HG02938 (cell line): ENCODE measurements at regions not wholly inside any gene's neighbourhood (a gene's known extent, or its start where the extent isn't known, plus 50 kb on each side); places are given as distances from the start of the nearest gene placed in this dataset.

ENCODE experiments used
- ATAC-seq: cut with Tn5 transposase; IDR thresholded peaks from one replicate; pipeline ENCODE4 v1.9.1; 2021; ENCODE audit warnings: mild to moderate bottlenecking, moderate library complexity; ENCODE audit not compliant: unreplicated experiment

DNA sequence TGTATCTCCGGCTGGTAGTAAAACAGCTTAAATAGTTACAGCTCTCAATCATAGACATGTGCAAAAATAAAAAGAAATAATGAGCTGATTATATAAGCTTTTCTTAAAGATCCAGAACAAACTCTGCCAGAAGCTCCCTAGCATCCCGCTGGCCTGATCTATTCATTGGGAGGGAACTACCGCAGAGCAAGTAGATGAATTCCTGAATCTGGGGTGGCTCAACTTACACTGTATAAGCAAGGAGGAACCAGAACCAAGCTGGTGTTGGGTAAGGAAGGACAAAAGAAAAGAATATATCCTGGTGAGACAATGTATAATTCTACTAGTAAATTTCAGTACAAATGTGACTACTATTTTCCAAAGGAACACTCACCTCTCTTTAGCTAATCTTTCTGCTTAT is 1122.2 kb downstream of the OLFM4 start:
- no peak for ATAC-seq

GRCh38 chr13:54162069-54162468 is 1133.5 kb downstream of the OLFM4 start:
- no peak for ATAC-seq

- ATAC-seq = no peak
These were observed 1137.1 kb downstream of the OLFM4 start for GRCh38 chr13:54165581-54166215.

- no peak for ATAC-seq
These were observed 1145.4 kb downstream of the OLFM4 start for GRCh38 chr13:54173996-54174395.

- no peak for ATAC-seq
These were observed 1146.9 kb downstream of the OLFM4 start for GRCh38 chr13:54175466-54175865.

DNA sequence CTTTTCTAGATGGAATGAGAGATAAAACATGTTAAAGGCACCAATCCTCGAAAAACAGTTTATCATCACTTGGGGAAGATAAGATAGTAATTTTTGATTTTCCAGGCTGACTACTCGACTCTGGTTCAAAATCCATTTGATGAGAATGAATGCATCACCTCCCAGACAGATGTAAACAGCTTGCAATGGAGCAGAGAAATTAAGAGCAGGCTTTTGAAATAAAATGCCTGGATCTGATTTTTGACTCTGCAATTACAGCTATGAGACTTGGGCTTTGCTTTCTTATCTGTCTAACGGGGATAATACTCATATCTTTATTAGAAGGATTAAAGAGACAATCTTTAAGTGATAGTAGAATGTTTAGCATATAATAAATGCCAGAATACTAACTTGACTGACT is 1148.9 kb downstream of the OLFM4 start:
- no peak for ATAC-seq

DNA sequence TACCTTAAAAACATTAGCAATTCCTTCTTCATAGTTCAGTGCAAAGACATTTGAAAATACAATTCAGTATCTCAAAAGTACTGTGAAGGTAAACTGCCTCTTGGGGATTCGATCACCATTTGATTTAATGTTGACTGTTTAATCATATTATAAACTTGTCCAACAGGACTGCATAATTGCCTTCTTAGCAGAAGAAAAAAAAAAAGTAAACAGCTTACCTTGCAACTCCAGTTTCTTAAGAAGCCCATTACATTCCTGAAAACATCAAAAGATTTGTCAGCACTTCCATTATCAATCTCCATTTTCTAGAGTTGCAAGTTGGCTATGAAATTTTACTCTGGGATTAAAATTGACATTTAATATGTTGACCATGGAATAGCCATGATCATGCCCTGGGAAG is 1154.6 kb downstream of the OLFM4 start:
- no peak for ATAC-seq

DNA sequence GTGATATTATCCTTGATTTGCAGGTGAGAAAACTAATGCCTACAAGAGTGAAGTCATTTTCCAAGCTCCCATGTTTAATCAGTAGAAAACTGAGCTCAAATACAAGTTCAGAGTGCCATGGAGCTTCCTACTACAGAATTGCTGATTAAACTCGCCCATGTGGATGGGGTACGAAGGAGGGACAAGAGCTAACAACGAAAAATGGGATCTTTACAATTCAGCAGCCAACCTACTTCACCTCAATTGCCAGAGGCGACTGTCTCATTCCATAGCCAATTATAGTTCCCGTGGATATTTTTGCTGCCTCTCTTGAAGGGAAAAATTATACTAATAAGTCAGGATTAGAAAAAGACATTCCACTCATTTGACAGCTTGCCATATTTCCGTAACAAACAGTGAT is 1155.1 kb downstream of the OLFM4 start:
- ATAC-seq = no peak

- no peak for ATAC-seq
These were observed 1156.0 kb downstream of the OLFM4 start for GRCh38 chr13:54184576-54184975.

- ATAC-seq = no peak
These were observed 1156.5 kb downstream of the OLFM4 start for GRCh38 chr13:54185101-54185500.

GRCh38 chr13:54185785-54186184 is 1157.2 kb downstream of the OLFM4 start:
- no peak for ATAC-seq

DNA sequence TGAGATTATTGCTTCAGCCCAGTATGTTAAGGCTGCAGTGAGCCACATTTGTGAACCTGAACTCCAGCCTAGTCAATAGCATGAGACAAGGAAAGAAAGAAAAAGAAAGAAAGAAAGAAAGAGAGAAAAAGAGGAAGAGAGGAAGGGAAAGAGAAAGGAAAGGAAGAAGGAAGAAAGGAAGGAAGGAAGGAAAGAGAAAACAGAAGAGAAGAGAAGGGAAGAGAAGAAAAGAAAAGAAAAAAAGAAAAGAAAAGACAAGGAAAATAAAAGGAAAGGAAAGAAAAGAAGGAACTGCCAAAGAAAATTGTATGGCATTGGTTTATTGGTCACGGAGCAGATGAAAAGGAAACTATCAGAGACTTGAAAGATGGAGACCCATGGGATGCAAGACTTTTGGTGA is 1158.8 kb downstream of the OLFM4 start:
- no peak for ATAC-seq

GRCh38 chr13:54194233-54195024 is 1165.8 kb downstream of the OLFM4 start:
- ATAC-seq = no peak

DNA sequence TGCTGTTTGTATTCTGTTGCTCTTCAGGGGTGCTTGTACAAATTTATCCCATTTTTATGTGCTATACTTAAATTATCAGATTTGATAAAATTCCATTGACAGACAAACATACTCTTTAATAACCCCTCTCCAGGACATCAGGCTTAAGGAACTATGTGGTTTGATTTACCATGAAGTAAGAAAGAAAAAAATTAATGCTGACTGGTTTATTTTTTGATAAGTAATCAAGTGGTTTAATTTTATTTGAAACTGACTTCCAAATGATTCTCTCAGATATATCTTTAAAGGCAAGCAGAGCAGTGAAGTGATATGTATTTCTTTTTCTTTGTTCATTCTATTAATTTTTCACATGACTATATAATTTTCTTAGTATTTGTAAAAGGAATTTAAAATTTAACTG is 1168.1 kb downstream of the OLFM4 start:
- ATAC-seq = no peak

DNA sequence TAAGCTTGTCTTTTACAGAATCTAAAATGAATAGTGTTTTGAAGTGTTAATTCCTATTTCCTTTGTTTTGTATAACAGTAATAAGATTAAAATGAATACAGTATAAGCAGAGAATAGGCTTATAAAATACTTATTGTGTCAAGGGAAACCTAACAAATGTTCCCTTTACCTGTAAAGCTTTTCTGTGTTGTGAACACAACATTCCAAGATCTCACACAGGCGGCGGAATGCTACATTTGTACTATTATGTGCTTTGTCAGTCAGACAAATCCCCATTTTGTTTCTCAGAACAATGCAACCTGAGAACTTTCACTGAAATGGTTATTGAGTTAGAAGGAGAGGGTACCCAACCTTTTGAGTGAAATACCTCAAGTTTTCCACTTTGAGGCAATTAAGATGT is 1170.3 kb downstream of the OLFM4 start:
- ATAC-seq = no peak

DNA sequence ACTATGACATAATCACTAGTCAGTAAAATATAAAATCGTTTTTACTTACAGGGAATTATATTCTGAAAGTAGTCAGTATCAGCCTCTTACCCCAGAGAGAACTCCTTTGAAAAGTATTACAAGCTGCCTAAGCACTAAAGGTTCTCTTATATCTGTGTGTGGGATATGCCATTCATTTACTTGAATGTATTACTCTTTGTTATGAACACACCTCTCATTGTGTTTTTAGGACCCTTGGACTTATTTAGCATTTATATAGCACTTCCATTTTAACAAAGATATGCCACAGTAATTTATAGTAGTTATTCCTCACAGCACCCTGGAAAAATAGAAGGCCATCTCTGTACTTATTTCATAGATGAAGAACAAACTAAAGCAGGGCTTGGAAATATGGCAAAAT is 1178.0 kb downstream of the OLFM4 start:
- ATAC-seq = no peak

DNA sequence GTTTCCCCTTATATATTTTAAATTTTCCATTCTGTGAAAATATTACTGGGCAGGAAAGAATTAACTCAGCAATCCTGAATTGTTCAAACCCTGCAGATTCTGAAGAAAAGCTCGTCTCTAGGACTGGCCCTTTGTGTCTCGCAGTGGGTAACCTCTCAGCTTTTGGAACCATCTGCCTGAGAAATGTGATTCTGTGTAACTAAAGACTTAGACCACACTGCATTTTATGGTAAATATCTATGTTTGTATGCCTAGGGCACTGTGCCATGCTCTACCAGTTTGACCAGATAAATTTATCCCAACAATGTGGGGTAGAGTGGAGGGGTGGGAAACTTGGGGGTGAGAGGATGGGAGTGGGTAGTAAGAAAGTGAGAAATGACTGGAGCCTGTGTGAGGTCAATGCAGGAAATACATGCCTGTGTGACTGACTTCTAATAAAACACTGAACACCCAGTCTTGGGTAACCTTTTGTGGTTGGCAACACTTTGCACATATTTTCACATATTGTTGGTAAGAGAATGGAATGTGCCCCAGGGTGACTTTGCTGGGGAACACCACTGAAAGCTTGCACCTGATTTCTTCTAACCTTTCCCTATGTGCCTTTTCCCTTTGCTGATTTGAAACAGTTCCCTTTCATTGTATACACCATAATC is 1181.9 kb downstream of the OLFM4 start:
- ATAC-seq = no peak

DNA sequence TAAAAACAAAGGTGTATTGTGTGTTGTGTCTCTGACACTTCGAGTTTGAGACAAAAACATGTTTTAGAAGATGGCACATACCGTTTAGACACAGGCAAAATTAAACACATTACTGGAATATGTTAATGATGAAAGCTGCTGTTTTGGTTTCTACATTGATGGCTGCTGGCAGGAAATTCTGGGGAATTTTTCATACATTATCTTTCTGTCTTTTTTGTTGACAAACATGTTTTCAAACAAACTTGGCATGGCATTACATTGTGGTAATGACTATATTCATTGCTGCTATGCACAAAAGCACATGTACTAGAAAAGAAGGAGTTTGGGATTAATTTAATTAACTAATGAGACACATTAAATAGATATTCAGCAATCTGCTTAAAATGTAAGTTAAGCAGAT is 1187.6 kb downstream of the OLFM4 start:
- ATAC-seq = no peak

- ATAC-seq = no peak
These were observed 1198.3 kb downstream of the OLFM4 start for GRCh38 chr13:54226876-54227275.

DNA sequence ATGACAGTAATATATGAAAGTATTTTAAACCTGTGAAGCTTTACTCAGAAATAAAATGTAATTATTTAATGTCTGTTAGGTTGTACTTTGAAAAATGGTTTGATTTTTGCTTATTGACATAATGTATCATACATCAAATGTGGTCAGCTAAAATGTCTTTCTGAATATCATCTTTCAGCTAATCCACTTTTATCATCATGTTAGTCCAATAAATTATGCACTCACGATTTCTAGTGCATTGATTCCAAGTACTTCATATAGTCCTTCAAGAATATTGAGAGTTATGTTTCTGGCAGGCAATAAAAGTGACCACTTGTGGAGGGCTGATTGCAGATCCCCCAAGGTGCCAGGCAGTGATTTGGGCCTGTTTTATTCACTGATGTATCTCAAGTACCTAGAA is 1204.1 kb downstream of the OLFM4 start:
- no peak for ATAC-seq

GRCh38 chr13:54234607-54235006 is 1206.0 kb downstream of the OLFM4 start:
- no peak for ATAC-seq

- no peak for ATAC-seq
These were observed 1213.1 kb downstream of the OLFM4 start for GRCh38 chr13:54241719-54242118.
